HL-60 (cell line): ENCODE measurements at regions not wholly inside any gene's neighbourhood (a gene's known extent, or its start where the extent isn't known, plus 50 kb on each side); places are given as distances from the start of the nearest gene placed in this dataset.

Source experiments
- DNase-seq, 2 experiments: peaks; one replicate each; pipeline ENCODE4 v3.0.0-alpha.2; 2010 to 2020; ENCODE audit warnings: low read depth in 1 of 2, low spot score in 1 of 2
- H3K27ac ChIP-seq: fragments of 250-450 bp; sonication (Bioruptor Pico); replicated peaks from 2 replicates; pipeline ENCODE4 v1.5.1; 2020; ENCODE audit warnings: mild to moderate bottlenecking, moderate library complexity
- H3K27me3 ChIP-seq: fragments of 250-450 bp; sonication (Bioruptor Pico); 2 replicates; pipeline ENCODE4 v1.5.1; 2021; ENCODE audit warnings: mild to moderate bottlenecking, moderate library complexity; ENCODE audit not compliant: insufficient read depth, poor library complexity, severe bottlenecking
- H3K4me3 ChIP-seq: replicated peaks from 2 replicates; pipeline ENCODE4 v1.5.1; 2011; ENCODE audit warnings: mild to moderate bottlenecking, control low read depth, low read length; ENCODE audit not compliant: insufficient read depth
- GABPA ChIP-seq: IDR thresholded peaks from 2 replicates; pipeline ENCODE4 v1.6.1; 2012; ENCODE audit warnings: low read depth
- POLR2AphosphoS5 ChIP-seq: IDR thresholded peaks from 2 replicates; pipeline ENCODE4 v1.6.1; 2012; ENCODE audit warnings: low read depth
- REST ChIP-seq: IDR thresholded peaks from 2 replicates; pipeline ENCODE4 v1.6.1; 2012; ENCODE audit warnings: low read depth; ENCODE audit not compliant: insufficient replicate concordance
- SPI1 ChIP-seq: IDR thresholded peaks from 2 replicates; pipeline ENCODE4 v1.6.1; 2012; ENCODE audit warnings: low read depth, mild to moderate bottlenecking, borderline replicate concordance
- TF ChIP-seq, protein P1 (sequence below): IDR thresholded peaks from one replicate; pipeline ENCODE4 v1.5.1; 2011; ENCODE audit warnings: low read length, control low read depth, inconsistent platforms; ENCODE audit not compliant: insufficient read depth

DNA sequence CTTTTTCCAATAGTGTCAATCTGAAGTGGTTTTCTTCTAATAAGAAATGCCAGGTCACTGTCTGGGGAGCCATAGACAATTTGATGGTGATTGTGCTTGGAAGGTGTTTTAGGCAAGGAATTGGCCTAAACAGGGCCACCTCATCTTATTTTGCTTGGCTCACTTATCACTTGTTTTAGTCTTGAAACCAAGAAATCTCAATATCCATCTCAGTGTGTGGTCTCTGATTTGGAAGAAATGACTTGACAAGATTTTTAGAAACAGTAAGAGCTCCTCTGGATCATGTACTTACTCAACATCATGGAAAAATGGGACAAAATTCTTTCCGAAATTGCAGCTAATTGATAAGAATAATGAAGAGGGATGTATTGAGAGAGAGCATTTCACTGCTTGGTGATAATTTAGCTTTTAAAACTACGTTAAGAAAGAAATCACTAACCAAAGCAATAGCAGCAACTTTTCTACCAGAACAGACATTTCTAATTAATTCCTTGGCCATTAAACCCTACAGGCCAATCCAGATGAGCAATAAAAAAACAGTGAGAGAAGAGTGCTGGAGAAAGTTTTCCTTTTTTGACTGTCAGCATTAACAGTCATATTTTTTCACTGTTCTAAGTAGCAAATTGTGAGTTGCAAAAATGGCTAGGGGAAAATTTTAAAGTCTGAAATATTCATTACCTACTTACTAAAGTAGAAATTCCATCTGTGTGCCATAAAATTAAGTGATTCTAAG, 157.3 kb downstream of the AEBP2 start:
- H3K27me3 ChIP-seq = no peaks in the 10 kb centered on the region
- H3K27ac ChIP-seq = no peak overlapping the region
- TF ChIP-seq GABPA (no peak), SPI1 (no peak), POLR2AphosphoS5 (no peak), REST (no peak)
- TF ChIP-seq, protein P1, sequence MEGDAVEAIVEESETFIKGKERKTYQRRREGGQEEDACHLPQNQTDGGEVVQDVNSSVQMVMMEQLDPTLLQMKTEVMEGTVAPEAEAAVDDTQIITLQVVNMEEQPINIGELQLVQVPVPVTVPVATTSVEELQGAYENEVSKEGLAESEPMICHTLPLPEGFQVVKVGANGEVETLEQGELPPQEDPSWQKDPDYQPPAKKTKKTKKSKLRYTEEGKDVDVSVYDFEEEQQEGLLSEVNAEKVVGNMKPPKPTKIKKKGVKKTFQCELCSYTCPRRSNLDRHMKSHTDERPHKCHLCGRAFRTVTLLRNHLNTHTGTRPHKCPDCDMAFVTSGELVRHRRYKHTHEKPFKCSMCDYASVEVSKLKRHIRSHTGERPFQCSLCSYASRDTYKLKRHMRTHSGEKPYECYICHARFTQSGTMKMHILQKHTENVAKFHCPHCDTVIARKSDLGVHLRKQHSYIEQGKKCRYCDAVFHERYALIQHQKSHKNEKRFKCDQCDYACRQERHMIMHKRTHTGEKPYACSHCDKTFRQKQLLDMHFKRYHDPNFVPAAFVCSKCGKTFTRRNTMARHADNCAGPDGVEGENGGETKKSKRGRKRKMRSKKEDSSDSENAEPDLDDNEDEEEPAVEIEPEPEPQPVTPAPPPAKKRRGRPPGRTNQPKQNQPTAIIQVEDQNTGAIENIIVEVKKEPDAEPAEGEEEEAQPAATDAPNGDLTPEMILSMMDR = no peak
- no peak for DNase-seq
- no peak overlapping the region for H3K4me3 ChIP-seq

DNA sequence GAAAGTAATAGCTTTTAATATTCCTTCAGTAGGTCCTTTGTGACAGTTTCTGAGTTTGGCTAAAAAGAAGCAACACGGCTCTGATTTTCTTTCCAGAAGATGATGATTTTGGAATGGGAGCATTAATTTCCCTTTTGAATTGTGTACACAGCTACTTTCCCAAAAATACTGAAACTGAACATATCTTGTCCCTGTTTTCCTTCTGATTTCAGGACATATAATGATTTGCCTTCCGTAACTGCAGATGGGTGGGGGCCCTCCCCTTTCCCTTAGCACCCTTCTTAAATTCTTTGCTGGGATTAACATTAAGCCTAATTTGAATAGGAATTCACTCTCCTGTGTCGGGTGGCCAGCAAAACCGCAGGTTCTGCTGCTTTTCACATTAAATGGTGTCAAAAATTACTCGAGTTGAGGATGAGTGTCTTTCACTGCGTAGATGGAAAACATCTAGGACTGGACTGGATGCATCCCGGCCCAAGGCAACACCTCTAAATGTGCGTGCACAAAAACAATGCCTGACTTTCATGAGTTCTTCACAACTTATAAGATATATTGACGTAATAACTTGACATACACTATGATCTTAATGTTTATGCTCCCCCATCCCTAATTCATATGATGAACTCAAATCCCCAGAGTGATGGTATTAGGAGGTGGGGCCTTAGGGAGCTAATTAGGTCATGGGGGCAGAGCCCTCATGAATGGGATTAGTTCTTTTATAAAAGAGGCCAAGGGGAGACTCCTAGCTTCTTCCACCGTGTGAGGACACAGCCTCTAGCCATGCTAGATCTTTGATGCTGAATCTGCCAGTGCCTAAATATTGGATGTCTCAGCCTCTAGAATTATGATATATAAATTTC, 158.1 kb downstream of the AEBP2 start:
- no peak overlapping the region for H3K4me3 ChIP-seq
- DNase-seq = no peak
- TF ChIP-seq REST (no peak), POLR2AphosphoS5 (no peak), SPI1 (no peak), GABPA (no peak)
- TF ChIP-seq, protein P1 = no peak
- H3K27ac ChIP-seq = no peak overlapping the region
- no peaks in the 10 kb centered on the region for H3K27me3 ChIP-seq

- TF ChIP-seq REST (no peak), GABPA (no peak), SPI1 (no peak), POLR2AphosphoS5 (no peak)
- TF ChIP-seq, protein P1 = no peak
- Histone ChIP-seq H3K27ac (no peak overlapping the region), H3K27me3 (no peaks in the 10 kb centered on the region), H3K4me3 (no peak overlapping the region)
- DNase-seq = no peak
Observed at GRCh38 chr12:19605720-19606119, 166.4 kb downstream of the AEBP2 start.
